Activated gamma-delta T cell treated with Interleukin-2 at 50 U/mL for 16 hours (primary cell): ENCODE measurements at regions not wholly inside any gene's neighbourhood (a gene's known extent, or its start where the extent isn't known, plus 50 kb on each side); places are given as distances from the start of the nearest gene placed in this dataset.
A peak's percentile ranks its signal among the peaks of the same experiment; 100 is the strongest.
"Not testable (repeated sequence)": the region's sequence is repeated elsewhere in the genome, so short reads cannot be mapped to it uniquely, and the experiment has no call there.

ENCODE experiments used
- DNase-seq: peaks from one replicate; pipeline ENCODE4 v3.0.0-alpha.2; 2020

DNA sequence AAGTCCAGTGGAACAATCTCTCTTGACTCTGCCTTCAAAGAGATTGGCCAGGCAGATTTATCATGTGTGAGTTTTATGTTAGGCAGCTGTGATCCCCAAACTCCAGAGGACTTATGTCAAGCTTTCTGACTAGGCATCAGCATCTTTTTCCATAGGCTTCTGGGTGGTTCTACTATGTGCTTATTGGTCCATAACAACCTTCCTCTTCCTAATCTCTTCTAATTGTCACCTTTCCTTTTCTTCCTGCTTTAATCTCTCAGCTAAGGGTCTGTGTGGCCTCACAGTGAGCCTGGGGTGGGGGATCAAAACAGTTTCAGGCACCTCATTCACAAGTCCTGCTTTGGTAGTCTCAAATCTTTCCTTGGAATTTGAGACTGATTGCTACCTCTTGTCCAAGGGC lies 170.9 kb upstream of the CHD1 start:
- no peak for DNase-seq

DNA sequence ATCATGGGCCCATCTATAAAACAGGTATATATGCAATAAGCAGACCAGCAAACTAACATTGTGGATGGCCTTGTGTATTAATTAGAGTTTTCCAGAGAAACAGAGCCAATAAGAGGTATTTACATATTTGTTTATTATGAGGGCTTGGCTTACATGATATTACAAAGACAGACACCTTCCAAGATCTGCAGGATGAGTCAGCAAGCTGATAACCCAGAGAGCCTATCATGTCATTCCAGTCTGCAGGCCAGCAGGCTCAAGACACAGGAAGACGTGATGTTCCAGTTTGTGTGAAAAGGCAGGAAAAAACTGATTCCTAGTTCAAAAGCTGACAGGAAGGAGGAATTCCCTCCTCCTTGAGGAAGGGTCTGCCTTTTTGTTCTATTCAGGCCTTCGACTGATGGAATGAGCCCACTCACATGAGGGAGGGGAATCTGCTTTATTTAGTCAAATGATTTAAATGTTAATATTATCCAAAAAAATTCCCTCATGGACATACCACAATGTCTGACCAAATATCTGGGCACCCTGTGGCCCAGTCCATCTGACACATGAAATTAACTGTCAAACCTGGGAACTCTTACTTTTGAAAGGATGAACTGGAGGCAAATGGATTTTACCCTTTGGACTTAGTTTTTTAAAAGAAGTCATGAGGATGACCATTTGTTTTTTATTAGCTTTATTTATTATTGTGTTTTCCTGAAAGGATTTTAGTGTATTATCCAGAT lies 161.2 kb upstream of the CHD1 start:
- no peak for DNase-seq

DNA sequence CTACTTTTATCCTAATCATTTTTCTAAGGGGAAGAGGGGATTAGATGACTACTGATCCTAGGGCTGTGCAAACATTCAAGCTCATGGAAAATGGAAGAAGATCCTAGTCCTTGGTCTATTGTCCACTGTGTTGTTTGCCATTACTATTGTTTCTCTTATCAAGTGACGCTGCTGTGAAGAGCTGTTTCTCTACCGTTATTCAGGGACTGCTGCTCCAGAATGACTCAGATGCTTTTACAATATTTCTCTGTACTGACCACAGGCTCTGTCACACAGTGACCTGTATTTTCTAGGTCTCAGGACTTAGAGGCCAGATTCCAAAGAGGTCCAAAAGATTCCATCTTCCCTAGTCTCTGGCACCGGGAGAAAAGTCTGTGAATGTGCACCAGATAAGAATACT lies 159.5 kb upstream of the CHD1 start:
- no peak for DNase-seq

DNA sequence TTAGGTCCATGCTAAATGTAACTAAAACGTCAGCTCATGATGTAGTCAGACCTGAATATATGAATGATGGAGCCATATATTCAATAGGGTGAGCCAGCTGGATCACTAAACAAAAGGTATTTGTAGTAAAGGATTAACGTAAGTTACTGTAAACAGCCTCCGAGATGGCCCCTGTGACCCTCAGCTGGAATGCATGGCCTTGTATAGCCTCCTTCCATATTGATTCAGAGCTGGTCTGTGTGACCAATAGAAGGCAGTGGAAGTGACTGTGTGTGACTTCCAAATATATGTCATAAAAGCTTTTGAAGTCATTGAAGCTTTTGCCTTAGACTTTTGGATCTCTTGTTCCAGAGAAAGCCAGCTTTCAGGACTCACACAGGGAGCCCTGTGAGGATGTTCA lies 154.4 kb upstream of the CHD1 start:
- no peak for DNase-seq

DNA sequence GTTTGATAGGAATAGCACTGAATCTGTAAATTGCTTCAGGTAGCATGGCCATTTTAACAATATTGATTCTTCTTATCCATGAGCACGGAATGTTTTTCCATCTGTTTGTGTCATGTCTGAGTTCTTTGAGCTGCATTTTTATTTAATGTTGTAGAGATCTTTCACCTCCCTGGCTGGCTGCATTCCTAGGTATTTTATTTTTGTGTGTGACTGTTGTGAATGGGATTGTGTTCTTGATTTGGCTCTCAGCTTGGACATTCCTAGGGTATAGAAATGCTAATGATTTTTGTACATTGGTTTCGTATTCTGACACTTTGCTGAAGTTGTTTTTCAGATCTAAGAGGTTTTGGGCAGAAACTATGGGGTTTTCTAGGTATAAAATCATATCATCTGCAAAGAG lies 152.9 kb upstream of the CHD1 start:
- no peak for DNase-seq

DNA sequence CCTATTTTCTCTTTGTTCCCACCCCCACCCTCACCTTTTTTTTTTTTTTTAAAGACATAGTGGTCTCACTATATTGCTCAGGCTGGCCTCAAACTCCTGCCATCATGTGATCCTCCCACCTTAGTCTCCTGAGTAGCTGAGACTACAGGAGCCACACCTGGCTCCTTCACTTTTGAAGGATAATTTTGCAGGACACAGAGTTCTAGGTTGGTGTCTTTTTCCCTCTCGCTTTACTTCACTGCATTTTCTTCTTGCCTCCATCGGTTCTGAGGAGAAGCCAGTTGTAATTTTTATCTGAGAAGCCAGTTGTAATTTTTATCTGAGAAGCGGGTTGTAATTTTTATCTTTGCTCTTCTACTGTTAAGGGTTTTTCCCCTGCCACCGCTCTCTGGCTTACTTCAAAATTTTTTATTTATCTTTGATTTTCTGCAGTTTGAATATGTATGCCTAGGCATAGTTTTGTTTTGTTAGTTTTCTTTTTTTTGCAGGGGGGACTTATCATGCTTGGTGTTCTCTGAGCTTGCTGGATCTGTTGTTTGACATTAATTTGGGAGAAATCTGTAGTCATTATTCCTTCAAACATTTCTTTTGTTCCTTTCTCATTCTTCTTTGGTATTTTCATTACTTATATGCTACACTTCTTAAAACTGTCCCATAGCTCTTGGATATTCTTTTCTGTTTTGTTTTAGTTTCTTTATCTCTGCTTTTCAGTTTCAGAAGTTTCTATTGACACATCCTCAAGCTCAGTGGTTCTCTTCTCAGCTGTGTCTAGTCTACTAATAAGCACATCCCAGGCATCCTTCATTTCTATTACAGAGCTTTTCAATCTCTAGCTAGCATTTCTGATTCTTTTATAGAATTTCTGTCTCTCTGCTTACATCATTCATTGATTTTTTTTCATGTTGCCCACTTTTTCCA lies 148.2 kb upstream of the CHD1 start:
- no peak for DNase-seq

DNA sequence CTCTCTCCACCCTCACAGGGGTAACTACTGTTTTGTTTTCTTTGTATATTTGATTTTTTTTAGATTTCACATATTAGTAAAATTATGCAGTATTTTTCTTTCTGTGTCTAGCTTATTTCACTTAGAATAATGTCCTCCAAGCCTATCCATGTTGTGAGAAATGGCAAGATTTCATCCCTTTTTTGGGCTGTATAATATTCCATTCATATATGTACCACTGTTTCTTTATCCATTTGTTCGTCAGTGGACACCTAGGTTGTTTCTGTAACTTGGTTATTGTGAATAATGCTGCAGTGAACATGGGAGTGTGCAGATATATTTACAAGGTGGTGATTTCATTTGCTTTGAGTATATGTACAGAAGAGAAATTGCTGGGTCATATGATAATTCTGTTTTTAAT lies 144.0 kb upstream of the CHD1 start:
- no peak for DNase-seq

DNA sequence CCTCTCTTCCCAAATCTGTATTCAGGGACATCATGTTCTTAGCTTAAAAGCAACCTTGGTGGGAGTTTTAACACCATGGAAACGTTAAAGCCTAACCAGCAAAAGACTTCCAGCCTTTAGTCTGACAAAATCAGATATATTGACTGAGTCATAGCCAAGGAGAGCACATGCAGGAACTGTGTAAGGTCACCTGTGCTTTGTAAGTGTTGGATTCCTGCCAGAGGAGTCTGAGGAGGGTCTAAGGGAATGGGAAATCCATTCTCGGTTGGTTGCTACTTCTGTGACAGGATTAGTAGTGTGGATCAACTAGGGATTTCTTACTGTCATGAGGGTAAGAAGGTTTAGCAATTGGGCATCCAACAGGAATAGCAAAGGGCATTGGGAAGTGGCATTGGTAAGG lies 142.0 kb upstream of the CHD1 start:
- DNase-seq: no peak

DNA sequence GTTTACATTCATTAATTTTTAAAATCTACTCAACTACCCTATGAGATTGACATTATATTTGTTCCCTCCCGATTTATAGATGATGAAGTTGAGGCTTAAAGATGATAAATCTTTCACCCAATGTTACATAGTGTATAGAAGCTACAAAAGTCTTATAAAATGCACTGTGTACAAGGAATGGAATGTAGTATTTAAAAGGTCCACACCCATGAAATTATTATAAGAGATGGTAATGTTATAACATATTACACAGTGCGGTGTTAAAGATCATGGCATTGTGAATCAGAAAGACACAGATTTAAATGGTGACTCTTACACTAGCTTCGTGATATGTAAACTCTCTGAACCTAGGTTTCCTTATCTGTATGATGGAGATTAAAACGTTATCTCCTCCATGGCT lies 141.6 kb upstream of the CHD1 start:
- DNase-seq: no peak

DNA sequence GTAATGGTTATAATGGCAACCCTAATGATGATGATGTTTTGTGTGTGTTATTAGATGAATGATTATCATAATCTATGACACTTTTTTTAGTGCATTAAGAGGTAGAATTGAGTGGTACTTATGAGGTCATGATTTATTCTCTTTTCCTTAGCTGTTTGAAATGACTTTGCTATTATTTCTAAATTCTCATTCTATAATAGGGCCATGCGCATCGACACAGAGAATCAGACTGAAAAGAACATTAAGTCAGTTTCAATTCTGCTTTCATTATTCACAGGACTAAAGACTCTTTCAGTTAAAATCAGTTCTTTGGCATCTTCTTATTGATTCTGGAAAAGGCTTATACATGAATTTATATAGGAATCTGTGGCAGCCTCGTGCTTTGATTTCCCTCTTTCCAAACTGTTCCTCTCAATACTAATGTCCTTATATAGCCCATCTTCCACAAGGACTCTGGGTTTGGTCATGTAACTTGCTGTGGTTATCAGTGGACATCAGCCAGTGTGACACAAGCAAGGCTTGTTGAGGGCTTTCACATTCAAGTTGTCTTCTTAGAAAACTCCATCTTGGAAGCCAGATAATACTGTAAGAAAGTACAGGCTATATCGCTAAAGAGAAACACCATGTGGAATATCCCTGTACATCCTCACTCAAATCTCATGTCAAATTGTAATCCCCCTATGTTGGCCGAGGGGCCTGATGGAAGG lies 140.3 kb upstream of the CHD1 start:
- DNase-seq: no peak

DNA sequence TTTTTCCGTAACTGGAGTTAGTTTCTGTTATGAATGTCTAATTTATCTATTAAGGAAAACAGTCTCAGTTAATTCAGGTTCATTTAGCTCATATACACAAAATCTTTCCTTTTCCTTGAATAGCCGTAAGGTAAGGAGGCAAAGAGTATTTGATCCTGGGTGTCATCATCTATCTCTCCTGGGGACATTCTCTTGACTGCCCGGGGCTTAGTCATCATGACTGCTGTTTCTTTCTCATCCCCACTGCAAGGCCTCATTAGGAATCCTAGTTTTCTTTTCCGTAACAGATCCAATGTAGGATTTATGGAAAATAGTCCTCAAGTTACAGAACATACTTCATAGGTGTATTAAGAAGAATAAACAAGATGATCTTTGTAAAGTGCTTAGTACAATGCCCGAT lies 134.9 kb upstream of the CHD1 start:
- no peak for DNase-seq

DNA sequence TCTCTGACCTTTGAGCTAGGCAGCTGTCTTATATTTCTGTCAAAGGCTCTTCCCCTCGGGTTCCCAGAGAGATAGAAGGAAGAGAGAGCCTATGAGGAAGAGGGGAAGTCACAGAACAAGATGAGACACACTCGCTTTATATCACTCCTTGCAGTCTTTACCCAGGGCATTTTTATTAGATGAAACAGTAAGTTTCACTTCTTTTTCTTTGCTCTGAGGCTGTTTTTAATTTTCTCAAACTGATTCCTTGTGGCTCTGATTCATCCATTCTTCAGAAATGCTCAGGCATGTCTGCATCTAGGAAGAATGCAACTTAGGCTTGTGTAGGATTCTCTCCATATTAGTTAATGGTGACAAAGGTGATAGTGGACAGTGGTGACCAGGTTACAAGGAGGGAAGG lies 132.9 kb upstream of the CHD1 start:
- DNase-seq: no peak

DNA sequence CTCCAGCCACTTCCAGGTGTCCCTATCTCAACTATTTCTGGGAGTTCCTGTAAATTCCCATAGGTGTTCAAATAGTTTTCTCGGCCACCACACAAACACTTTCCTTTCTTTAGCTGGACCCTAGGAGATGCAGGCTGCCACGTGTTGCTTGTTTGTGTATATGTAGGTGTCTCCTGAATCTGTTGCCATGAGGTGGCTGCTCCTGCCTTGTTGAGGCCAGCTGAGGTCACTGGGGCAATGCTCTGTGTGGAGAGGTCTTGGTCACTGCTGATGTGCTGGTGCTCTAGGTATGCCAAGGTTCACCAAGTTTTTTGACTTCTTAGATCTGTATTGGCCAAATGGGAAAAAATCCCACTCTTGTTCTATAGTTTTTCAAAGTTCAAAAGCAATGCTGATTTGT lies 132.5 kb upstream of the CHD1 start:
- no peak for DNase-seq

DNA sequence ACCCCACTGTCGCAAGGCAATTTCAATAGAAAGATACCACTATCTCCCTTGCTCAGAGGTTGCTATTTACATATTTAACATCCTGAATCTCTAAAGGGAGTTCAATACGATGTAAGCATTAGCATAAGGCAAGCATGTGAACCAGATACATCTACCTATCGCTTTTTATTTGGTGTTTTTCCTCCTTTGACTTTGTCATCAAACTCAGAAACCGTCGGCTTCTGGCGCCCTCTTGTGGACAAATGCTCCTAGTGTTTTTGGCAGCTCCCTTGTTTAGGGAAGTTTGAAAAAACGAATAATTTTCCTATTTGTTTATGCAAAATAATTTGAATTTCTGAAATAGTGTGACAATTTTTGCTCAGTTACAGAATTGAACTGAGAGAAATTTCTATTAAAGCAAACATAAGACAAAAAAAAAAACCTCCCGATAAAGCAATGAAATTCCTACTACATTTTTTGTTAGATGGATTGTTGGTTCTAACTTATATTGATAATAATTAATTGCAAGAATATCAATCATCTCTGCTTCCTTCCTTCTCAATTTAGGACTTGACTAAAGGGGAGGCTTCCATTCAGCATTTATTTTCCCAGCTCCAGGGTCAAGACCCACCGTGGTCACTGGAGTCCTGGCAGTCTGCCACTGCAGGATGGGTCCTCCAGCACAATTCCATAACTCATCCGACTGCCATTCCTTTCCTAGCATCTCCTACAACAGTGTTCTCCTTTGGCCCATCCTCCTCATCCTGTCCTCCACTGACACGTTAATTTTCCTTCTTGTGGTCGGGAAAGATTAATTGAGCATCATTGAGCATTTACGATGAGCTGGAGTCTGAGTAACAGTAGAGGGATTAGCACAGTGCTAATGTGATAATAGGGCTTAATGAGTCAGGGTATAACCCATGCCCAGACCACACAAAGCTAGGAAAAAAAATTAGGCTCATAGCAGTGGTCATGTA lies 131.8 kb upstream of the CHD1 start:
- peak; percentile 90 for DNase-seq

DNA sequence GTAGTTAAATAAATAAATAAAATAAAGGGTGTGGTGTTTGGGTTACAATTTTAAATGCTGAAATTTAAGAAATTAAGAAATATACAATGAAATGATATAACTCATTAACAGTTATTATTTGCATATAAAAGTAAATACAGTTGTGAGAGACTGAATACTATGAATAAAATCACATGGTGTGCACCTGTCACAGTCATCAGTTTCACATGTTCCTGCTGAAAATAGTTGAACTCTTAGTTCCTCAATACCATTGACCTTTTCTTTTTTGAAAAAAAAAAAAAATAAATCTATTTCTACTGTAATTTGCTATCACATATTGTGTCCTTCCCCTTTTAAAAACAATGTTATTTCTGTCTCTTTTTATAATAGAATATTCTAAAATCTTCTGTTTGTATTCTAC lies 130.9 kb upstream of the CHD1 start:
- DNase-seq: no peak

DNA sequence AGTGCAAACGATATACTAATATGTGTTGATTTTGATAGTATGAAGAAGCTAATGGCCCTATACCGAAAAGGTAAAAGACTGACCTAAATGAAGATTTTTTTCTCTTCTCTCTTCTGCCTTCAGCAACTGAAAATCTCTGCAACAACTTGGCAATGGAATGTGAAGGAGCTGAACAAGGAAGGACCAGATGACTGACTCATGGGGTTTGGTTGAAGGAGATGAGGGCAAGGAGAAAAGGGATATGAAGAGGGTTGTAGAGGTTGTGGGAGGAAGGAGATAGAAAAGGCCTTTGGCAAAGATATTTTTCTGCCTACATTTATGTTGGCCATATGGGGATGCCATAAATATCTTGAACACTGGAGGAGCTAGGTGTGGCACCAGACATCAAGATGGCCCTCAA lies 129.7 kb upstream of the CHD1 start:
- no peak for DNase-seq

DNA sequence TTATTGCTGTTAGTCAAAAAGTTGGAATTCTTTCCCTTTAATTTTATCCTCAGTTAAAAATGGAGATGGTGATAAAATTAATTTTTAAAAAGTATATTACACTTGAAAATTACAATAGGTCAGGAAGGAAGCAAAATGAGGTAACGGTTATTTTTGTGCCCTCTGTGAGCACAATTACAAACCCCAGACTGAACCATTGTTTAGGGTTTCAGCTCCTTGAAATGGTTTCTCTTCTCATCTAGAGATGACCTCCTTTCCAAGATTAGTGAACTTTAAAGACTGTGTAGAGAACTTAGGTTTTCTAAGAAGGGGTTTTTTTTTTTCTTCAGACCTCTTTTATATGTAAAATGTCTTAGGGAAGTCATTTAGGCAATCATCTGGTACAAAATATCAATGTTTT lies 126.2 kb upstream of the CHD1 start:
- no peak for DNase-seq

DNA sequence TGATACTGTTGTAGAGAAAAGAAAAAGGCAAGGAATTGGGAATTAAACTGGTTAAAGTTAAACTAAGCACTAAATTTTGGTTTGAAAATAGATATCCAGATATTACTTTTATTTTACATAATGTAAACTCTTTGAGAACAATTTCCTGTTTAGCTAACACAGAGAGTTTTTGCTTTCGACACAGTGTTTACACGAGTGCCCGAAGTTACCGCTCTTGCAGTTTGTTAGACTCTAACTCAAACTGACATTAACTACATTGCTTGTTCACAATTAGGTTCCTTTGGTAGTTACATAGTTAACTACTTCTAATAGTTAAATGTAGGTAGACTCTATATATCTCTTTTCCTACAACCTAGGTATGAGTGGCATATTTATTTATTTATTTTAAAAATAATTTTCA lies 117.1 kb upstream of the CHD1 start:
- no peak for DNase-seq

DNA sequence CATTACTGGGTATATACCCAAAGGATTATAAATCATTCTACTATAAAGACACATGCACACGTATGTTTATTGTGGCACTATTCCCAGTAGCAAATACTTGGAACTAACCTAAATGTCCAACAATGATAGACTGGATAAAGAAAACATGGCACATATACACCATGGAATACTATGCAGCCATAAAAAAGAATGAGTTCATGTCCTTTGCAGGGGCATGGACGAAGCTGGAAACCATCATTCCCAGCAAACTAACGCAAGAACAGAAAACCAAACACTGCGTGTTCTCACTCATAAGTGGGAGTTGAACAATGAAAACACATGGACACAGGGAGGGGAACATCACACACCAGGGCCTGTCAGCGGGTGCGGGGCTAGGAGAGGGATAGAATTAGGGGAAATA lies 114.5 kb upstream of the CHD1 start:
- not testable (repeated sequence) for DNase-seq

DNA sequence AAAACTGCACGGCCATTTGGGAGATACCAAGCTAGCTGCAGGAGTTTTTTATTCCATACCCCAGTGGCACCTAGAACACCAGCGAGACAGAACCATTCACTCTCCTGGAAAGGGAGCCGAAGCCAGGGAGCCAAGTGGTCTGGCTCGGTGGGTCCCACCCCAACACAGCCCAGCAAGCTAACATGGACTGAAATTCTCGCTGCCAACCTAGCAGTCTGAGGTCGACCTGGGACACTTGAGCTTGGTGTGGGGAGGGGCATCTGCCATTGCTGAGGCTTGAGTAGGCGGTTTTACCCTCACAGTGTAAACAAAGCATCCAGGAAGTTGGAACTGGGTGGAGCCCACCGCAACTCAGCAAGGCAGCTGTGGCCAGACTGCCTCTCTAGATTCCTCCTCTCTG lies 108.9 kb upstream of the CHD1 start:
- peak; percentile 71 for DNase-seq

DNA sequence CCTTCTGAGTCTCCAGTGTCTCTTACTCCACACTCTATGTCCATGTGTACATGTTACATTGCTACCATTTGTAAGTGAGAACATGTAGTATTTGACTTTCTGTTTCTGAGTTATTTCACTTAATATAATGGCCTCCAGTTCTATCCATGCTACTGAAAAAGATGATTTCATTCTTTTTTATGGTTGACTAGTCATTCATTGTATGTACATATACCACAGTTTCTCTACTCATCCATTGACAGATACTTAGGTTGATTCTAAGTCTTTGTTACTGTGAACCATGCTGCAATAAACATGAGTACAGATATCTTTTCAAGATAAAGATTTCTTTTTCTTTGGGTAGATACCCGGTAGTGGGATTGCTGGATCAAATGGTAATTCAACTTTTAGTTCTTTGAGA lies 107.1 kb upstream of the CHD1 start:
- no peak for DNase-seq

DNA sequence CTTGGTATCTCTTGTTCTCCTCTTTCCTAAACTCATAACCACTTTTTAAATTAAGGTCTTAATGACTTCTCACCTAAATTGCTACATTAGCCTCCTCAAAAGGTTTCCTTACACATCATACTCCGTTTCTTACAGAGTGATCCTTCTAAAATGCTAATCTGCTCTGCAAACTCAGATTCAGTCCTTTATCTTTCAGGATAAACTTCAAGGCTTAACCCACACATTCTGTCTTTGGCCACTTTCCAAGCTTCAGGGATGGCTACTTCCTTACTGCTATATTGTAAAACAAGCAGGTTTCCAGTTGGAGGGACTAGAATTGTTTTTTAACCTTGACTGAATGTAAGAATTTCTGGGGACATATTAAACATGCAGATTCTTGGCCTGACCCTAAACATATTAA lies 105.5 kb upstream of the CHD1 start:
- no peak for DNase-seq
